OCI-LY3 (cell line): ENCODE measurements at regions not wholly inside any gene's neighbourhood (a gene's known extent, or its start where the extent isn't known, plus 50 kb on each side); places are given as distances from the start of the nearest gene placed in this dataset.

Experiments used
- H2AFZ ChIP-seq: fragments of 200-600, 300-600 bp; shearing (Covaris generic); 2 replicates; pipeline ENCODE4 v1.6.0; 2014; ENCODE audit warnings: antibody characterized with exemption, low read depth, low read length
- H3K27ac ChIP-seq: fragments of 200-600, 300-600 bp; sonication (generic); 2 replicates; pipeline ENCODE4 v1.5.1; 2014; ENCODE audit warnings: mild to moderate bottlenecking, low read length, moderate library complexity, mixed read lengths
- H3K27me3 ChIP-seq: fragments of 200-600, 300-600 bp; sonication (generic); 2 replicates; pipeline ENCODE4 v1.6.1; 2014; ENCODE audit warnings: low read depth, low read length, mixed read lengths
- H3K36me3 ChIP-seq: fragments of 200-600, 300-600 bp; sonication (generic); replicated peaks from 2 replicates; pipeline ENCODE3; 2014; ENCODE audit warnings: low read depth, low read length, mixed read lengths
- H3K4me1 ChIP-seq: fragments of 300-600, 200-600 bp; sonication (generic); 2 replicates; pipeline ENCODE4 v1.6.1; 2014; ENCODE audit warnings: low read length, mixed read lengths
- H3K4me2 ChIP-seq: fragments of 200-600, 300-600 bp; sonication (generic); 2 replicates; pipeline ENCODE4 v1.6.1; 2014; ENCODE audit warnings: low read length, mixed read lengths
- H3K4me3 ChIP-seq: fragments of 300-600, 200-600 bp; sonication (generic); 2 replicates; pipeline ENCODE4 v1.5.1; 2014; ENCODE audit warnings: antibody characterized with exemption, mild to moderate bottlenecking, low read length, moderate library complexity
- H3K79me2 ChIP-seq: fragments of 300-600, 200-600 bp; shearing (Covaris generic); 2 replicates; pipeline ENCODE4 v1.6.1; 2014; ENCODE audit warnings: mild to moderate bottlenecking, low read length, mixed read lengths
- H3K9ac ChIP-seq: fragments of 300-600, 200-600 bp; shearing (Covaris generic); 2 replicates; pipeline ENCODE4 v1.6.0; 2014; ENCODE audit warnings: mild to moderate bottlenecking, low read length, moderate library complexity
- H3K9me3 ChIP-seq: fragments of 200-600, 300-600 bp; shearing (Covaris generic); 2 replicates; pipeline ENCODE4 v1.6.1; 2014; ENCODE audit warnings: low read length, mixed read lengths; ENCODE audit not compliant: insufficient read depth
- H4K20me1 ChIP-seq: fragments of 200-600, 300-600 bp; sonication (generic); 2 replicates; pipeline ENCODE4 v1.6.1; 2016; ENCODE audit warnings: low read length, mixed read lengths; ENCODE audit not compliant: insufficient read depth
- EZH2phosphoT487 ChIP-seq: fragments of 200-600 bp; shearing (Covaris generic); IDR thresholded peaks from 2 replicates; pipeline ENCODE4 v1.6.1; 2018; ENCODE audit warnings: antibody characterized with exemption, mixed run types, low read depth
- TF ChIP-seq, protein P1 (sequence below): fragments of 200-600, 300-600 bp; sonication (generic); IDR thresholded peaks from 2 replicates; pipeline ENCODE4 v1.5.1; 2014; ENCODE audit warnings: antibody characterized with exemption, low read length, low read depth

DNA sequence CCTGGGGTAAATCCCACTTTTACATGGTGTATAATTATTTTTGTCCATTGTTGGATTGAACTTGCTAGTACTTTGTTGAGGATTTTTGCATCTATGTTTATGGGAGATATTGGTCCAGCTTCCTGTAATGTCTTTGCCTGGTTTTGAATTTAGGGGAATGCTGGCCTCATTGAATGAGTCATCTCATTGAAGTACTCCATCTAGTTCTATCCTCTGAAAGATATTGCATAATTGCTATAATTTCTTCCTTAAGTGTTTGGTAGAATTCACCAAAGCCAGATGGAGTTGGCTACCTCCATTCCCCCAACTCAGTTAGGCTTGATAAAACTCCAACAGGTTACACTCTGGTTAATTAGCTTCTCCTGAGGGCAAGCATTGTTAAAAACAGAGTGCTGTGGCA is 237.4 kb upstream of the TGFBR2 start:
- H3K4me2 ChIP-seq: no peak overlapping the region
- H3K9ac ChIP-seq: no peak overlapping the region
- H3K4me3 ChIP-seq: no peak overlapping the region
- no peaks in the 10 kb centered on the region for H3K36me3 ChIP-seq
- TF ChIP-seq, protein P1, sequence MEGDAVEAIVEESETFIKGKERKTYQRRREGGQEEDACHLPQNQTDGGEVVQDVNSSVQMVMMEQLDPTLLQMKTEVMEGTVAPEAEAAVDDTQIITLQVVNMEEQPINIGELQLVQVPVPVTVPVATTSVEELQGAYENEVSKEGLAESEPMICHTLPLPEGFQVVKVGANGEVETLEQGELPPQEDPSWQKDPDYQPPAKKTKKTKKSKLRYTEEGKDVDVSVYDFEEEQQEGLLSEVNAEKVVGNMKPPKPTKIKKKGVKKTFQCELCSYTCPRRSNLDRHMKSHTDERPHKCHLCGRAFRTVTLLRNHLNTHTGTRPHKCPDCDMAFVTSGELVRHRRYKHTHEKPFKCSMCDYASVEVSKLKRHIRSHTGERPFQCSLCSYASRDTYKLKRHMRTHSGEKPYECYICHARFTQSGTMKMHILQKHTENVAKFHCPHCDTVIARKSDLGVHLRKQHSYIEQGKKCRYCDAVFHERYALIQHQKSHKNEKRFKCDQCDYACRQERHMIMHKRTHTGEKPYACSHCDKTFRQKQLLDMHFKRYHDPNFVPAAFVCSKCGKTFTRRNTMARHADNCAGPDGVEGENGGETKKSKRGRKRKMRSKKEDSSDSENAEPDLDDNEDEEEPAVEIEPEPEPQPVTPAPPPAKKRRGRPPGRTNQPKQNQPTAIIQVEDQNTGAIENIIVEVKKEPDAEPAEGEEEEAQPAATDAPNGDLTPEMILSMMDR: no peak
- TF ChIP-seq EZH2phosphoT487: no peak
- H3K4me1 ChIP-seq: no peaks in the 10 kb centered on the region
- H4K20me1 ChIP-seq: no peaks in the 10 kb centered on the region
- no peak overlapping the region for H2AFZ ChIP-seq
- H3K9me3 ChIP-seq: no peaks in the 10 kb centered on the region
- H3K79me2 ChIP-seq: no peaks in the 10 kb centered on the region
- no peak overlapping the region for H3K27ac ChIP-seq
- no peaks in the 10 kb centered on the region for H3K27me3 ChIP-seq

DNA sequence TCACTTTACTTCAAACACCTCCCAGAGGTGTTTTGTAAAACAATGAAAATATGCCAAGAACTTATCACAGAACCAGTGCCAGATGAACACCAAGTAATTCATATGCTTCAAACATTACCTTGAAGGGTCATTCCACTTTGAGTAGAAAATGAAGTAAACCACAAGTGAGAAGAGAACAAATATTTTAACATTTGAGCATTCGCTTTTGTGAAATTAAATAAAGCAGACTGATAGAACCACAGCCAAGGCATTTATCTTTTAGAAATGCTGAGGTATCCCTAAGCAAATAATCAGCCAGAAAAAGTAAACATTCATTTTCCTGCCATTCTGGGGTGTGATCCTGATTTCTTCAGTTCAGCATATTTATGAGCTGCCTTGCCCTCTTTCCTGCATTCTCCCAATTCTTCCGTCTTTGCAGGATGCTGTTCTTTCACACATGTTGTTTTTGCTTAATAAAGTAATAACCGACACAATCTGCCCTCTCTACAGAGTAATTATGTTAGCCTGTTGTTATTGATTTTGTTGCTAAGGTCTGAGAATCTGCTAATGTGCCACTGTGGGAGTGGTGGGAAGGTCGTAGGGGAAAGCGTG is 235.6 kb upstream of the TGFBR2 start:
- no peaks in the 10 kb centered on the region for H3K36me3 ChIP-seq
- no peak overlapping the region for H3K27ac ChIP-seq
- no peaks in the 10 kb centered on the region for H3K27me3 ChIP-seq
- no peak for TF ChIP-seq EZH2phosphoT487
- TF ChIP-seq, protein P1: no peak
- no peaks in the 10 kb centered on the region for H3K79me2 ChIP-seq
- H3K9me3 ChIP-seq: no peaks in the 10 kb centered on the region
- H3K9ac ChIP-seq: no peak overlapping the region
- H2AFZ ChIP-seq: no peak overlapping the region
- H3K4me3 ChIP-seq: no peak overlapping the region
- H3K4me2 ChIP-seq: no peak overlapping the region
- H3K4me1 ChIP-seq: no peaks in the 10 kb centered on the region
- H4K20me1 ChIP-seq: no peaks in the 10 kb centered on the region

DNA sequence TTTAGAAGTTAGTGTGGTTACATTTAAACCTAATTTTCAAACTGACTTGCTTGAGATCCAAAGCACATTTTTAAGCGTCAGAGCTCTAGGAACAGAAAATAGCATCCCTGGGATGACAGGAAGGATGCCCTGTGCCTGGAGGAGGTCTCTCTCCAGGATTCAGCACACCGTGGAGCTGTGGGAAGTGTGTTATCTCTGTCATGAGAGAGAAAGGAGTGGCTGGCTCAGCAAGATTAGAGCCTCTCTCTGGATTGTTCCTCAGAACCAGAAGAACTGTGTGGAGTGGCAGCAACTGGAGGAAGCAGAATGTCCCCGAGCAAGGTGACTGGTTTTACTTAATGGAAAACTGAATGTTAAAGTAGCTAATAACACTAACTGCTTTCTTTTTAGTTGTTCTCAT is 233.6 kb upstream of the TGFBR2 start:
- Histone ChIP-seq H3K27ac (no peak overlapping the region), H3K4me2 (no peak overlapping the region), H3K9me3 (no peaks in the 10 kb centered on the region), H3K36me3 (no peaks in the 10 kb centered on the region), H3K4me1 (no peaks in the 10 kb centered on the region), H3K4me3 (no peak overlapping the region), H3K27me3 (no peaks in the 10 kb centered on the region), H2AFZ (no peak overlapping the region), H4K20me1 (no peaks in the 10 kb centered on the region), H3K79me2 (no peaks in the 10 kb centered on the region), H3K9ac (no peak overlapping the region)
- TF ChIP-seq, protein P1: no peak

DNA sequence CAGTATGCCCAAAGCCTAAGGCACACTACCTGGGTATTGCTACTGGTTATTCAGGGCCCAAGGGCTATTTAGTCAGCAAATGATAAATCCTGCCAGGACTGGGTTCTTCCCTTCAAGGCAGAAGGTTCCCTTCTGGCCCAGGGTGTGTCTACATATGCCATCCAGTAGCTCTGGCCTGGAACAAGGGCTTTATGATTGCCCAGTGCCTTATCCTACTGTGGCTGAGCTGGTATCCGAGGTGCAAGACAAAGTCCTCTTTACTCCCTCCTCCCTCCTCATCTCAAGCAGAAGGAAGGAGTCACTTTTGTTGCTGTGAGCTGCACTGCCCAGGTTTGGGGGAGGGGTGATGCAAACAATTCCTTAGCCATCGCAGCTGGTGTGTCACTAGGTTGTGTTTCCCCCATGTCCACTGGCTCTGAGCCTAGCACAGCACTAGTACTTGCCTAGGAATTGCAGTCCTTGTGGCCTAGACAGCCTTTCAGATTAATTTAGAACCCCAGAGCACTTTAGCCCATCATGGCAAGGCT is 221.8 kb upstream of the TGFBR2 start:
- TF ChIP-seq, protein P1: no peak
- no peak for TF ChIP-seq EZH2phosphoT487

More for the DNA sequence above, 221.8 kb upstream of the TGFBR2 start:
- Histone ChIP-seq H4K20me1 (no peaks in the 10 kb centered on the region), H3K9me3 (no peaks in the 10 kb centered on the region), H3K9ac (no peak overlapping the region), H3K79me2 (no peaks in the 10 kb centered on the region), H3K27ac (no peak overlapping the region), H3K27me3 (no peaks in the 10 kb centered on the region), H3K4me3 (no peak overlapping the region), H2AFZ (no peak overlapping the region), H3K4me1 (no peaks in the 10 kb centered on the region), H3K36me3 (no peaks in the 10 kb centered on the region), H3K4me2 (no peak overlapping the region)
